GM19328 (cell line): ENCODE measurements at regions not wholly inside any gene's neighbourhood (a gene's known extent, or its start where the extent isn't known, plus 50 kb on each side); places are given as distances from the start of the nearest gene placed in this dataset.
A peak's percentile ranks its signal among the peaks of the same experiment; 100 is the strongest.
"Not testable (repeated sequence)": the region's sequence is repeated elsewhere in the genome, so short reads cannot be mapped to it uniquely, and the experiment has no call there.

Experiments
- ATAC-seq: cut with Tn5 transposase; IDR thresholded peaks from one replicate; pipeline ENCODE4 v1.9.1; 2021; ENCODE audit warnings: mild to moderate bottlenecking, moderate library complexity; ENCODE audit not compliant: unreplicated experiment

- no peak for ATAC-seq
These were observed 54.5 kb upstream of the PRKD1 start for GRCh38 chr14:29982171-29982570.

- no peak for ATAC-seq
These were observed 55.3 kb upstream of the PRKD1 start for GRCh38 chr14:29982993-29983392.

GRCh38 chr14:29990344-29990857 is 62.8 kb upstream of the PRKD1 start:
- ATAC-seq = not testable (repeated sequence)

DNA sequence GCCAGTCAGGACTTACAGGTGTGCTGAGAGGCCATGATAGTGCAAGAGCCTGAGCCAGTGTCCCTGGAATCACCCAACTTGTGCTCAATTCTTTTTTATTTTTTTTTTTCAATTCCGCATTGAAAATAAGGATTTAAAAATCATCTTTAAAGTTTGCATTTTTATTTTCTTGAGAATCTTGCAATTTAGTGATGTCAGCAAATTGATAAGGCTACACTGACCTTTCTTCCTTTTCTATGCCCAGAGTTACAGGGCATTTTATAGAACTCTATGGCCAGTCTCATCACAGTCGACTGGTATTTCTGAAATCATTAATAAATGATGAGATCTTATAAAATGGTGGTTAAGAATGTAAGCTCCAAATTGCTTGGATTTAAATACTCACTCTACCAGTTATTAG is 63.3 kb upstream of the PRKD1 start:
- no peak for ATAC-seq

- no peak for ATAC-seq
These were observed 65.5 kb upstream of the PRKD1 start for GRCh38 chr14:29993143-29993542.

- ATAC-seq = no peak
These were observed 71.4 kb upstream of the PRKD1 start for GRCh38 chr14:29999013-29999539.

DNA sequence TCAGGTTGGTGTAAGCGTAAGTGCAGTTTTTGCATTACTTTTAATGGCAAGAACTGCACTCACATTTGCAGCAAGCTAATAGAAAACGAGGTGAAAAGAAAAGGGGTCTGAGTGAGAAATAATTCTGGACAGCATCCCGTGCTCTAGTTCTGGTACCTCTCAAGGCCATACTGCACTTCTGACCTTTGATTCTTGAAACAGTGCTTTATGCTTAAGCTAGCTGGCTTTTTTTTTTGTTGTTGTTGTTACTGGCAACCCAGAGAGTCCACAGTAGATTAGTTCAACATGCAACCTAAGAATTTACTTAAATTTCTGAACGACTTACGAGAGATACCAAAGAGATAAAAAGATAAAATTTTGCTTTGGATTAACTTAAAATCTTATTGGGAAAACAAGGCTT is 75.2 kb upstream of the PRKD1 start:
- no peak for ATAC-seq

GRCh38 chr14:30005114-30005808 is 77.6 kb upstream of the PRKD1 start:
- ATAC-seq = peak; percentile 55

DNA sequence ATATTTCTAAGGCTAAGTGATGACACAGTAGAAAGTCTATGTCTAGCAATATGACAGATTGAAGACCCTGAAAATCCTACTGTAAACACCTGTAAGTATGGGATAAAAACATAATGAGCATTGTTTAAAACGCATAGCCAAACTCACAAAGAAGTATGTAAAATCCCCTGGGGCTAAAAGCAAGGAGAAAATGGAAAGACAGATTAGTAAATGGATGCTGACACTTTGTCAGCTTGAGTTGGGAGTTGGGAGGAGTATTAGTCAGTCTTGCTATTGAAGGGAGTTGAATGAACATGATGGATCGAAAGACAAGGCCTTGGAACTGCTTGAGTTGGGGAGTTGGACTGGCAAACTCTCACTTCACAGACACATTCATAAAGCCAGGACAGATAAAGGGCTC is 79.0 kb upstream of the PRKD1 start:
- ATAC-seq = no peak

DNA sequence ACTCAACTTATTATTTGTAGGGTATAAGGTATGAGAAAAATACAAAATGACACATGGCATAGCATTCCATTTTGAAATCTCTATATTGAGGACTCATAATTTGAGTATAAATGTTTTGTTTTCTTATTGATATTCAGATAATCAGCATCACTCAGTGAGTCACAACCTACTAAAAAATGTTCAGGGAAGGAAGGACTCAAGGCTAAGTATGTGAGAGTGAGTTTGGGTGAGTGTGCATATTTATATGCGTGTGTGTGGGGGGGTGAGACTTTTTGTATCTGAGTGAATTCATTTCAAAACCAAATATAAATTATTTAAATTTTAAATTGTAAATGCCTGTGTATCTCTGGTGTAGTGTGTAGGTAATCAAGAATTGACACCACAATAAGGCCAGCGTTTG is 87.8 kb upstream of the PRKD1 start:
- no peak for ATAC-seq

DNA sequence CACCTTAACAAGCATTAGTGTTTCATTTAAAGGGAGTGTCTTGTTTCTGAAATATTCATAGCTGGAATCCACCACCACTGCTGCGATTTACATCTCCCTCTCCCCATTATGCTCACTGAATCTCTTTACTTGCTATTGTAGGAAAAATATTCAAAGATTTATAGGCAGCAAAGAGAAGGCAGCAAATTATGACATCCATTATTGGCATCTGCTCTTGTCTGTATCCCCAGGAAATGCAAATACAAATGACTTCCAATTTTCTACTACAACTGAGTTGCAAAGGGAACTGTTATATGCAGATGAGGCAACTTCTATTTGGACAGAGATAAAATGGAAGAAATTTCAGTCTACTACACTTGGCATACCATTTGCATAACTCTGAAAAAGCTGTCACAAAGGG is 88.4 kb upstream of the PRKD1 start:
- ATAC-seq = no peak

DNA sequence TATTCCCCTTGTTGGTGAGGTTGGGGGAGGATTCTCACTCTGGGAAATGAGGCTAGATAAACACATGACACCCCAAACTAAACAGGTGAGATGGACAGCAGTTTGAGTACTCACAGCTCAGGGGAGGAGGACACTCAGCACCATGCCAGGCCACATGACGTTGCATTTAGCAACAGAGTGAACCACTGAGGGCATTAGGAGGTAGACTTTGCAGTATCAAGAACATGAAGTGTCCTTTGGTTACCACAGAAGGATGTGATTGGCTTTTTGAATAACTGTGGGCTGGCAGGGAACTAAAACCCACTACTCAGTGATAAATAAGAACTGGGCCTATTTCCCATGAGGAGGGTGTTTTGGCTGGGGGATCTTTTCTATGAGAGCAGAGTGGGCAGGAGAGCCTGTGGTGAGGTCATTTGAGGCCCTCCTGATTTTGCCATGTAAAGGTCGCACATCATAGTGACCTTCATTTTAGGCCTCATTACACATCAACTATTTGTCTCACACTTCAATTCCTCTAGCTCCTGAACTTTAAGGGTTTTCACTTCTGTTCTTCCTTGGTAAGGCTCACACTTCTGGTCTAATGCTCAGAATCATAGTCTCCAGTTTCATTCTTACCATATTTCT is 89.8 kb upstream of the PRKD1 start:
- no peak for ATAC-seq

DNA sequence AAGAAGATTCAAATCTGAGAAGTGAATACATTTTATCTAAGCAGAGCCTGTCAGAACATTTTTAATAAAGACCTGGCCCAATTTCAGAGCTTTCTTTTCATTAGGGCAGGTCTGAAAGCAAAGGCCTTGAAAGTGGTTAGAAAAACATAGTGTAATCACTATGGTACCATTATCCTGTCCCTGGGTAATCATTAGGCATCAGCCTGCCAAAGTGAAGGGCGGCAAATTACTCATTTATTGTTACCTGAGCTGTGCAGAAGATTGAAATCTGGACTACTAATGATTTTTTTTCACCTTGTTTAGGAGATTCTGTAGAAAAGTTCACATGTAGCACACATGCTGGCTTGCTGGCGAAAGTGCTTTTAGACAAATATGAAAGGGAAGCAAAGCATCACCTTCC is 92.6 kb upstream of the PRKD1 start:
- ATAC-seq = no peak

DNA sequence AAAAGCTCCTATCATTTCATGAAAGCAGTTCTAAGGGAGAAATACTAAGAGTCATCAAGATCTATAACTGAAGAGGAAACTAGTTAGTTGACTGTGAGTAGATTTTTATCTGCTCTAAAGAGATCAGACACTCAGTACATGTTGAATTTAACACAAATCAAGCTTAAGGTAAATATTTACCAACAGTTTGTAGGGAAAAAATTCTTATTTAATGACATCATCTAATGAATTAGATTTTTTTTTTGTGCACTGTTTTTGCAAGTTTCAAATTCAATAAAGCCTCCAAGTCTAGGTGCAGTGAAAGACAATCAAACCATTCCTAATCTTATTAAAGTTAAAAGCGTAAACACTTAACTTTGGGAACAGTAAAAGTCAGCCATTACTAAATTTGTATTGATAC is 93.0 kb upstream of the PRKD1 start:
- no peak for ATAC-seq

DNA sequence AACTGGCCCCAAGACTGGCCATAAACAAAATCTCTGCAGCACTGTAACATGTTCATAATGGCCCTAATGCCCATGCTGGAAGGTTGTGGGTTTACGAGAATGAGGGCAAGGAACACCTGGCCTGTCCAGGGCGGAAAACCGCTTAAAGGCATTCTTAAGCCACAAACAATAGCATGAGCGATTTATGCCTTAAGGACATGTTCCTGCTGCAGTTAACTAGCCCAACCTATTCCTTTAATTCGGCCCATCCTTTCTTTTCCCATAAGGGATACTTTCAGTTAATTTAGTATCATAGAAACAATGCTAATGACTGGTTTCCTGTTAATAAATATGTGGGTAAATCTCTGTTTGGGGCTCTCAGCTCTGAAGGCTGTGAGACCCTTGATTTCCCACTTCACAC is 95.7 kb upstream of the PRKD1 start:
- ATAC-seq = not testable (repeated sequence)

- ATAC-seq = no peak
These were observed 106.5 kb upstream of the PRKD1 start for GRCh38 chr14:30034152-30034551.

GRCh38 chr14:30035361-30035760 is 107.7 kb upstream of the PRKD1 start:
- no peak for ATAC-seq

- ATAC-seq = no peak
These were observed 118.1 kb upstream of the PRKD1 start for GRCh38 chr14:30045720-30046119.

GRCh38 chr14:30053103-30053502 is 125.5 kb upstream of the PRKD1 start:
- no peak for ATAC-seq

DNA sequence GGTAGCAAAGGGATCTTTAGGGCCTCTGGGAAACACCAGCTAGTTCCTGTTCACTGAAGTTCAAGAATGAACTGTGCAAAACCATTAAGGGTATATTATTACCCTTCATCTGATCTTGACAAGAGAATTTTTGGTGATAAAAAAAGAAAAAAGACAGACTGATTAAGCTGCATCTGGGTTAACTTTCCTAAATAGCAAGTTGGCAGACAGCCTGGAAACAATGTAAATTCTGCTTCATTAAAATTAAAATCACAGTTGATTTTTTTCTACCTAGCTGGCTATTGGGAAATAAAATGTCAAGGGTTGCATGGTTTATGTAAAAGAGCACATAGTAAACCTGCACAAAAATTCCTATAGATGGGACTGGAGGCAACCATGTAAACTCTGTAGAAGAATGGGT is 126.6 kb upstream of the PRKD1 start:
- ATAC-seq = no peak

GRCh38 chr14:30058401-30058800 is 130.8 kb upstream of the PRKD1 start:
- no peak for ATAC-seq

- ATAC-seq = no peak
These were observed 136.1 kb upstream of the PRKD1 start for GRCh38 chr14:30063746-30064145.
